Heart right ventricle (tissue), 16 donors: ENCODE measurements at regions not wholly inside any gene's neighbourhood (a gene's known extent, or its start where the extent isn't known, plus 50 kb on each side); places are given as distances from the start of the nearest gene placed in this dataset.

Source experiments
- ATAC-seq, 8 donors: fragments of 200-7000 bp; cut with Tn5 transposase; one replicate each; pipeline ENCODE4 v1.9.1; 2020; ENCODE audit warnings: mild to moderate bottlenecking in 8 of 8, moderate library complexity in 8 of 8, moderate number of reproducible peaks in 1 of 8
- DNase-seq, 2 donors: peaks; one replicate each; pipeline ENCODE4 v3.0.0-alpha.2; 2020
- H3K27ac ChIP-seq, 10 donors: fragments of 200-600 bp; sonication (generic) in 2 of 10; one replicate each; pipeline versions ENCODE4 v1.5.0 to v1.8.0; 2020 to 2022; ENCODE audit warnings: mild to moderate bottlenecking in 3 of 10
- H3K27me3 ChIP-seq, 7 donors: fragments of 200-600 bp; one replicate each; pipeline ENCODE4 v1.8.0; 2021 to 2022; ENCODE audit warnings: mild to moderate bottlenecking in 2 of 7
- H3K36me3 ChIP-seq, 9 donors: fragments of 200-600 bp; sonication (generic) in 1 of 9; one replicate each; pipeline versions ENCODE4 v1.5.0 to v1.8.0; 2020 to 2022; ENCODE audit warnings: mild to moderate bottlenecking in 2 of 9
- H3K4me1 ChIP-seq, 9 donors: fragments of 200-600 bp; sonication (generic) in 1 of 9; one replicate each; pipeline versions ENCODE4 v1.5.0 to v1.8.0; 2020 to 2022; ENCODE audit warnings: mild to moderate bottlenecking in 4 of 9
- H3K4me3 ChIP-seq, 10 donors: fragments of 200-600 bp; sonication (generic) in 2 of 10; one replicate each; pipeline versions ENCODE4 v1.5.0 to v1.8.0; 2020 to 2022; ENCODE audit warnings: mild to moderate bottlenecking in 7 of 10, moderate library complexity in 2 of 10
- H3K9me3 ChIP-seq, 11 donors: fragments of 200-600 bp in 10 of 11; sonication (generic) in 2 of 11; one replicate each; pipeline versions ENCODE4 v1.5.0 to v1.8.0; 2013 to 2022; ENCODE audit warnings: mild to moderate bottlenecking in 2 of 11, control low read depth in 1 of 11, moderate library complexity in 1 of 11
- WGBS, 2 donors: extraction: QIAGEN DNeasy Blood & Tissue Kit; methylation state at CpG; one replicate each; pipeline ENCODE4 v1.1.7; 2013; ENCODE audit warnings: inconsistent platforms in 1 of 2; 5-methylcytosine and 5-hydroxymethylcytosine counted together
- intact Hi-C, 10 donors: fragments of 100-400 bp; cut with DNase I; formaldehyde crosslinking; loops; one replicate each; pipeline versions ENCODE4 v1.11.1 to v1.14.2; 2022
- TF ChIP-seq, protein P1 (sequence below), 9 donors: fragments of 200-600 bp; sonication (generic) in 2 of 9; IDR thresholded peaks; one replicate each; pipeline versions ENCODE4 v1.5.0 to v1.8.0; 2021 to 2022; ENCODE audit warnings: antibody characterized with exemption in 9 of 9, mild to moderate bottlenecking in 5 of 9, moderate library complexity in 1 of 9
- donor health status: Arrhythmogenic right ventricular cardiomyopathy.
- donor health status: ischemic (EF 13 %, LVEDD 7.1; RV severe dilation, severe dysfunction).
- donor health status: healthy with polysubstance abuse.
- donor health status: DM: no; HTN: yes; CAD: no.
- donor health status: DM: no; HTN: no; CAD: no.
- donor health status: ischemic (EF 25% LVEDD 6.9; RV normal size, moderate dysfunction).
- donor health status: ischemic (EF 25% LVEDD 5.7; RV mildly dilated, moderate dysfunction).
- donor health status: healthy.
- donor health status: DM: yes; HTN: yes; CAD: no.
- donor health status: Ischemic cardiomyopathy.
- donor health status: ischemic (EF 35%, LVEDD 5.7; RV mildly dilated, moderate dysfunction).
- donor health status: nonischemic (EF 11% LVEDD 7.7; RV severe dilation, severe dysfunction).
- donor health status: DM: yes; HTN: yes; CAD: no.
- donor health status: PGD.
- donor health status: ischemic (EF 29% LVEDD 5.4; RV normal size, mild dysfunction).
- donor health status: nonischemic (EF 23%, LVEDD 6.1; RV moderate dilation, normal function).

DNA sequence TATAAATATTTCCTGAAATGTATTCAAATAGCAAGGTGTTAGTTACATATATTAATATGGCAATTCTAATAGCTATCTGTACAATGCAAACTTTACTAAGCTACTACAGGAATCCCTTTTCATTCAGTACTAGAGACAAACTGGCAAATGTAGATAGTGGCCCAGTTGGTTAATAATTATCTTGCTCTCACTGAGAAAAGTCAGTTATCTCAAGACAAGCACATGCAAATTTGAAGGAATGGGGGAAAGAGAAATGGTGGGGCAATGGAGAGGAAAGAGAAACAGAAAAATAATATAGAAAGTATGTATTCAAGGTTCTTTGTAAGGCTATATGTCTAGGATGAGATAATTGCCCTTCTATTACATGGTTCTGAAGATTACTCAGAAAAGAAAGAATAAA is 280.0 kb downstream of the FIGN start:
- Histone ChIP-seq H3K27me3 (no peaks in the 10 kb centered on the region), H3K27ac (no peak overlapping the region), H3K4me1 (no peaks in the 10 kb centered on the region), H3K9me3 (no peaks in the 10 kb centered on the region), H3K36me3 (no peaks in the 10 kb centered on the region), H3K4me3 (no peak overlapping the region)
- TF ChIP-seq, protein P1, sequence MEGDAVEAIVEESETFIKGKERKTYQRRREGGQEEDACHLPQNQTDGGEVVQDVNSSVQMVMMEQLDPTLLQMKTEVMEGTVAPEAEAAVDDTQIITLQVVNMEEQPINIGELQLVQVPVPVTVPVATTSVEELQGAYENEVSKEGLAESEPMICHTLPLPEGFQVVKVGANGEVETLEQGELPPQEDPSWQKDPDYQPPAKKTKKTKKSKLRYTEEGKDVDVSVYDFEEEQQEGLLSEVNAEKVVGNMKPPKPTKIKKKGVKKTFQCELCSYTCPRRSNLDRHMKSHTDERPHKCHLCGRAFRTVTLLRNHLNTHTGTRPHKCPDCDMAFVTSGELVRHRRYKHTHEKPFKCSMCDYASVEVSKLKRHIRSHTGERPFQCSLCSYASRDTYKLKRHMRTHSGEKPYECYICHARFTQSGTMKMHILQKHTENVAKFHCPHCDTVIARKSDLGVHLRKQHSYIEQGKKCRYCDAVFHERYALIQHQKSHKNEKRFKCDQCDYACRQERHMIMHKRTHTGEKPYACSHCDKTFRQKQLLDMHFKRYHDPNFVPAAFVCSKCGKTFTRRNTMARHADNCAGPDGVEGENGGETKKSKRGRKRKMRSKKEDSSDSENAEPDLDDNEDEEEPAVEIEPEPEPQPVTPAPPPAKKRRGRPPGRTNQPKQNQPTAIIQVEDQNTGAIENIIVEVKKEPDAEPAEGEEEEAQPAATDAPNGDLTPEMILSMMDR (IDR thresholded peaks at IDR 0.05) = no peak
- DNase-seq (no peak), ATAC-seq (no peak)
- intact Hi-C loops = no loop called here

DNA sequence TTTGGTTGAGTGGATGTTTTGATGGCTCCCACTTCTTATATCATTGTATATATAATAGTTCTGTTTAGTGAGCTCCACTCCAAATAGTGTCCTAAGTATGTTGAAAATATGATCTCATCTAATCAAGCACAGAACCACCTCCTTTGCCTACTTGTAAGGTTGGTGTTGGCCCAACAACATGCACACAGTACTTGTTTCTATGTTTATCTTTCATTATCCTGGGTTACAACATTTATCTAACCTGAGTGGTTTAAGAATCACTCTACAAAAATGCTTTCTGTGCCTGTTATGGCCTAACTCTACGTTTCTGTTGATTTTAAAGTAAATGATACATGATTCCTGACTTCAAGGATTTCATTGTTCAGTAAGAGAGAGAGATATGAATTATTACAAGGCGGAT is 281.9 kb downstream of the FIGN start:
- Histone ChIP-seq H3K27ac (no peak overlapping the region), H3K27me3 (no peaks in the 10 kb centered on the region), H3K4me3 (no peak overlapping the region), H3K4me1 (no peaks in the 10 kb centered on the region), H3K36me3 (no peaks in the 10 kb centered on the region), H3K9me3 (peaks cover 0 to 5% (median 0%) of the 10 kb centered on the region in 11 donors)
- TF ChIP-seq, protein P1 (IDR thresholded peaks at IDR 0.05) = no peak
- DNase-seq = no peak
- ATAC-seq = no peak
- intact Hi-C loops = no loop called here
- 67 to 72% methylated on average over 2 of the region's 2 CpGs for WGBS, 2 donors

DNA sequence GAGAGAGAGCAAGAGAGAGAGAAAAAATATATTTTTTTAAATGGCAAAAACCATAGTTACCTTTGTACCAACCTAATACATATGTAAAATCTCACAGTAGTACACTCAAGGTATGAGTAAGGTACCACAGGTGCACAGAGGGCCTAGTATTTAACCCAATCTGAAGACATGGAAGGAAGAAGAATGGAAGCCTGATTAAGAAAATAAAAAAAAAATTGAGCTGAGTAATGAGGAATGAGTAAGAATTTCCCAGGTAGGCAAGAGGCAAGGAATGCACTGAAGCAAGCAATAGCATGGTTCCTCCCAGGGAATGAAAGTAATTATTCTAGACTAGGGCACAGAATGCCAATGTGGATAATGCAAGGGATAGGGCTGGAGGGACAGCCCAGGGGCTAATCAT is 294.2 kb downstream of the FIGN start:
- H3K27me3 ChIP-seq = no peaks in the 10 kb centered on the region
- no peak for ATAC-seq
- intact Hi-C loops = no loop called here
- H3K4me1 ChIP-seq = no peaks in the 10 kb centered on the region
- DNase-seq = no peak
- H3K27ac ChIP-seq = no peak overlapping the region
- H3K36me3 ChIP-seq = no peaks in the 10 kb centered on the region
- no peaks in the 10 kb centered on the region for H3K9me3 ChIP-seq
- H3K4me3 ChIP-seq = no peak overlapping the region
- TF ChIP-seq, protein P1 (IDR thresholded peaks at IDR 0.05) = no peak

DNA sequence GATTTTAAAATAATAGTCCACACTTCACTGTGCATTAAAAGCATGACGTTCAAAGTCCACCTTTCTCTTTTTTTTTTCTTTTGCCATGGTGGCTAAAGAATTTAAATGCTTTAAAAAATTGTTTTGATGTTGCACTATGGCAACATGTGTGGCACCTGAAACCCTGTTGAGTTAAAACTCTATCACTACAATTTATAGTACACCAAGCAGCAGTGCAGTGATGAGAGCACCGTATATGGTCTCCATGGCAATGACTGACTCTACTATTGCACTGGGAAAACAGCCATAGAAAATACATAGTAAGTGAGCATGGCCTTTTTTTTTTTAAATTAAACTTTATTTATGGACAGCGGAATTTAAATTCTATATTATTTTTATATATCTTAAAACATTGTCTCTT is 298.8 kb downstream of the FIGN start:
- Histone ChIP-seq H3K27ac (no peak overlapping the region), H3K27me3 (no peaks in the 10 kb centered on the region), H3K36me3 (no peaks in the 10 kb centered on the region), H3K4me3 (no peak overlapping the region), H3K4me1 (no peaks in the 10 kb centered on the region), H3K9me3 (no peaks in the 10 kb centered on the region)
- no peak for ATAC-seq
- intact Hi-C loops = no loop called here
- WGBS, 2 donors = 79 to 80% methylated on average over 3 of the region's 3 CpGs
- no peak for DNase-seq
- TF ChIP-seq, protein P1 (IDR thresholded peaks at IDR 0.05) = no peak

DNA sequence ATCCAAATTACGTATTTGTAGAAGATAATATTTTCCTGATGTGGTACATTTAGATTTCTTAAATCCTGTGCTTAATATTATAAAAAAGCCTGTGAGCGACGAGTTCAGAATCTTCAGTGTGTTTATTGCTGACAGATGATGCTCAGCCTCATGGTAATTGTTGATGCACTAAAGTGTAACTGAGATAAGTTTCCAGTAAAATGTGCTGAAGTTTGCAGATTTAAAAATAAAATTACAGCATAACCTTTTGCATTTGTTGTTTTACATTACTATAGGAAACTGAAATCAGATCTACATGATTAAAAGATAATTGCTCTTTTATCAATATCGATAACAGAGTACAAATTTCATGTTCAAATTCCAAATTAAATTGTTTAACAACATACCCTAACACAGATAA is 307.6 kb downstream of the FIGN start:
- intact Hi-C loops = no loop called here
- 84% methylated on average over 4 of the region's 4 CpGs for WGBS, 2 donors
- no peak for ATAC-seq
- Histone ChIP-seq H3K36me3 (no peaks in the 10 kb centered on the region), H3K27ac (no peak overlapping the region), H3K4me3 (no peak overlapping the region), H3K27me3 (no peaks in the 10 kb centered on the region), H3K9me3 (no peaks in the 10 kb centered on the region), H3K4me1 (no peaks in the 10 kb centered on the region)
- DNase-seq = no peak
- TF ChIP-seq, protein P1 (IDR thresholded peaks at IDR 0.05) = no peak
